Transverse colon (tissue), 4 donors: ENCODE measurements at regions not wholly inside any gene's neighbourhood (a gene's known extent, or its start where the extent isn't known, plus 50 kb on each side); places are given as distances from the start of the nearest gene placed in this dataset.

Experiments used
- DNase-seq: peaks from one replicate; pipeline ENCODE4 v3.0.0-alpha.2; 2019
- H3K27ac ChIP-seq, 4 donors: fragments of 200-600 bp; sonication (generic); 2 replicates each; pipeline ENCODE4 v1.5.1; 2016 to 2018; ENCODE audit warnings: inconsistent platforms in 4 of 4
- H3K27me3 ChIP-seq: fragments of 200-600 bp; sonication (generic); 2 replicates; pipeline ENCODE4 v1.5.1; 2017; ENCODE audit warnings: inconsistent platforms
- H3K36me3 ChIP-seq, 4 donors: fragments of 200-600 bp; sonication (generic); 2 replicates each; pipeline ENCODE4 v1.5.1; 2017 to 2019; ENCODE audit warnings: inconsistent platforms in 4 of 4
- H3K4me1 ChIP-seq, 4 donors: fragments of 200-600 bp; sonication (generic); 2 replicates each; pipeline ENCODE4 v1.5.1; 2017 to 2020; ENCODE audit warnings: inconsistent platforms in 4 of 4
- H3K4me3 ChIP-seq, 4 donors: fragments of 200-600 bp; sonication (generic); 1 replicate in 1 of 4; 2 replicates in 3 of 4; pipeline versions ENCODE4 v1.5.1 to v1.6.1; 2017 to 2019; ENCODE audit warnings: inconsistent platforms in 4 of 4
- H3K9me3 ChIP-seq, 2 donors: fragments of 200-600 bp; sonication (generic); 2 replicates each; pipeline ENCODE4 v1.5.1; 2017 to 2019; ENCODE audit warnings: inconsistent platforms in 2 of 2
- EP300 ChIP-seq: sonication (generic); formaldehyde crosslinking; IDR thresholded peaks from one replicate; pipeline ENCODE4 v1.6.1; 2017; ENCODE audit warnings: antibody characterized with exemption, low read depth
- POLR2A ChIP-seq: fragments of 450-650 bp; IDR thresholded peaks from one replicate; pipeline ENCODE4 v1.6.1; 2016; ENCODE audit warnings: antibody characterized with exemption, mild to moderate bottlenecking, moderate library complexity
- POLR2AphosphoS5 ChIP-seq, 3 donors: sonication (generic); formaldehyde crosslinking; IDR thresholded peaks; one replicate each; pipeline ENCODE4 v1.6.1; 2016; ENCODE audit warnings: antibody characterized with exemption in 3 of 3
- WGBS, 2 donors: methylation state at CpG; one replicate each; pipeline ENCODE4 v1.1.5; 2018; ENCODE audit warnings: low coverage in 1 of 2; 5-methylcytosine and 5-hydroxymethylcytosine counted together
- in situ Hi-C, 4 donors: fragments of 200-750 bp; cut with MboI; loops; one replicate each; pipeline versions ENCODE4 v1.15.0 to v1.15.1; 2017; ENCODE audit warnings: low sequenced_read_pairs in 3 of 4, low pct_ligation_motif_present in 1 of 4, low pct_unique_long_range_greater_than_20kb in 1 of 4
- intact Hi-C: fragments of 100-400 bp; cut with DNase I; formaldehyde crosslinking; loops from one replicate; pipeline ENCODE4 v1.15.1; 2023; ENCODE audit warnings: low total_unique reads
- TF ChIP-seq, protein P1 (sequence below), 5 experiments: fragments of 200-600 bp in 3 of 5; fragments of 450-650 bp in 2 of 5; sonication (generic) in 3 of 5; IDR thresholded peaks; 1 replicate in 2 of 5; 2 replicates in 3 of 5; pipeline ENCODE4 v1.5.1; 2016 to 2017; ENCODE audit warnings: antibody characterized with exemption in 5 of 5, inconsistent platforms in 3 of 5, mild to moderate bottlenecking in 2 of 5, moderate library complexity in 1 of 5

DNA sequence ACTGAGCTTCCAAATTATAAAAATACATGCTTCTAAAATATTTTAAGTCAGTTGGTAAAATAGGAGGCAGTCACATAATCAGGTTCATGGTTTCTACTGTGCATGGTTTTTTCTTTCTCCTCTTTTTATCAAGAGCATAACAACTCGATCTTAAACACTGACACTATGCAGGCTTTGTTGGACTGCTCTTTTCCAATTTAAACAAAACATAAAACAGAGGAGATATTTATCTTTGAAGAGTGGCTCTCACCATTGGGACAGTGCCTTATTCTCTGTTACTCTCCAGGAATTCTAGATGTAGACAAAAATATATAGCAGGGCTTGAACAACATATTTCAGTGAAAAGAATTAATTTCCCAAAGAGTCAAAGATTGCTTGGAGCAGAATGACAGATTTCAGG lies 883.5 kb upstream of the ADGRL2 start:
- in situ Hi-C loops (no loop called here), intact Hi-C loops (no loop called here)
- Histone ChIP-seq H3K4me3 (no peak overlapping the region), H3K27ac (no peak overlapping the region), H3K9me3 (no peaks in the 10 kb centered on the region), H3K4me1 (peaks cover 0 to 8% (median 0%) of the 10 kb centered on the region in 4 donors), H3K36me3 (no peaks in the 10 kb centered on the region), H3K27me3 (no peaks in the 10 kb centered on the region)
- DNase-seq, result no peak
- 14 to 15% methylated on average over 1 of the region's 1 CpG for WGBS, 2 donors
- TF ChIP-seq POLR2A, result no peak
- peak in 1 of 3 donors; percentile 58 for TF ChIP-seq POLR2AphosphoS5 (IDR thresholded peaks at IDR 0.05)

DNA sequence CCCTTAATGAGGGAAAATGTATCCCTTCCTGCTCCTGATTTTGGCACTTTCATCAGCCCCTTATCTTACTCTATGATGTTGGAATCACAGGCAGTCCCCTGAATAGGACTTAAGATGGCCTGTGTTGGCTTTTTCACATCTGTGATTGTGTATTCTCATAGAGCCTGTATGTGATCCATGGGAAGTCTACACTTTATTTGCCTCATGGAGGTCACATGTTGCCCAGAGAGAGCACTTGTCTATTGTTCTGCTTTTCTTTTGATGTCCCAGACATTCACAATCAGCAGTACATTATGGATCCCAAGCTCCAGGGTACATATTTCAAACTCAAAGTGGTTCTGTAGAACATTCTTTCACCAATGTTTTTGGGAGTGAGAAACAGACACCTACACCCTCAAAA lies 885.2 kb upstream of the ADGRL2 start:
- Histone ChIP-seq H3K36me3 (no peaks in the 10 kb centered on the region), H3K9me3 (no peaks in the 10 kb centered on the region), H3K4me1 (peaks cover 0 to 8% (median 0%) of the 10 kb centered on the region in 4 donors), H3K4me3 (no peak overlapping the region), H3K27me3 (no peaks in the 10 kb centered on the region), H3K27ac (no peak overlapping the region)
- no peak for DNase-seq
- intact Hi-C loops (no loop called here), in situ Hi-C loops (no loop called here)
- TF ChIP-seq POLR2AphosphoS5 (IDR thresholded peaks at IDR 0.05) (no peak), POLR2A (no peak), EP300 (no peak)
- TF ChIP-seq, protein P1, sequence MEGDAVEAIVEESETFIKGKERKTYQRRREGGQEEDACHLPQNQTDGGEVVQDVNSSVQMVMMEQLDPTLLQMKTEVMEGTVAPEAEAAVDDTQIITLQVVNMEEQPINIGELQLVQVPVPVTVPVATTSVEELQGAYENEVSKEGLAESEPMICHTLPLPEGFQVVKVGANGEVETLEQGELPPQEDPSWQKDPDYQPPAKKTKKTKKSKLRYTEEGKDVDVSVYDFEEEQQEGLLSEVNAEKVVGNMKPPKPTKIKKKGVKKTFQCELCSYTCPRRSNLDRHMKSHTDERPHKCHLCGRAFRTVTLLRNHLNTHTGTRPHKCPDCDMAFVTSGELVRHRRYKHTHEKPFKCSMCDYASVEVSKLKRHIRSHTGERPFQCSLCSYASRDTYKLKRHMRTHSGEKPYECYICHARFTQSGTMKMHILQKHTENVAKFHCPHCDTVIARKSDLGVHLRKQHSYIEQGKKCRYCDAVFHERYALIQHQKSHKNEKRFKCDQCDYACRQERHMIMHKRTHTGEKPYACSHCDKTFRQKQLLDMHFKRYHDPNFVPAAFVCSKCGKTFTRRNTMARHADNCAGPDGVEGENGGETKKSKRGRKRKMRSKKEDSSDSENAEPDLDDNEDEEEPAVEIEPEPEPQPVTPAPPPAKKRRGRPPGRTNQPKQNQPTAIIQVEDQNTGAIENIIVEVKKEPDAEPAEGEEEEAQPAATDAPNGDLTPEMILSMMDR (IDR thresholded peaks at IDR 0.05), result no peak

DNA sequence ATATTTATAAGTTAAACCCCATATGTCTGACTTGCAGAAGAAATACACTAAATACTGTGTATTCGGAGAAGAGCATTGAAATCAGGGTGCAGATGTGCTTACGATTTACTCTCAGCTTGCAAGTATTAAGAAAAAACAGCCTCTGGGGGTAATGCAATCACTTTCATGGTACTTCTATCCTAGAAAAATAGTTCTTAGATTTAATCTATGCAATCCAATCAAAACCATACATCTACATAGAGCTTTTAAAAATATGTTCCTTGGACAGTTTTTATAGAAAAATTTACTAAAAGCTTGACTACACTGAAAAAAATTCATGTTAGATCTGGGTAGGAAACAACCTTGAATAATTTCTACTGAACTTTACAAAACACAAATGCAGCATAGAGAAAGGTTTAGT lies 890.3 kb upstream of the ADGRL2 start:
- Histone ChIP-seq H3K4me1 (no peaks in the 10 kb centered on the region), H3K4me3 (no peak overlapping the region), H3K27me3 (no peaks in the 10 kb centered on the region), H3K9me3 (no peaks in the 10 kb centered on the region), H3K27ac (no peak overlapping the region), H3K36me3 (no peaks in the 10 kb centered on the region)
- TF ChIP-seq POLR2A, result no peak
- TF ChIP-seq, protein P1 (IDR thresholded peaks at IDR 0.05), result no peak
- TF ChIP-seq EP300, result no peak
- TF ChIP-seq POLR2AphosphoS5 (IDR thresholded peaks at IDR 0.05), result no peak
- in situ Hi-C loops, result no loop called here
- intact Hi-C loops, result no loop called here
- no peak for DNase-seq
- WGBS, 2 donors, result 75 to 90% methylated on average over 2 of the region's 2 CpGs

DNA sequence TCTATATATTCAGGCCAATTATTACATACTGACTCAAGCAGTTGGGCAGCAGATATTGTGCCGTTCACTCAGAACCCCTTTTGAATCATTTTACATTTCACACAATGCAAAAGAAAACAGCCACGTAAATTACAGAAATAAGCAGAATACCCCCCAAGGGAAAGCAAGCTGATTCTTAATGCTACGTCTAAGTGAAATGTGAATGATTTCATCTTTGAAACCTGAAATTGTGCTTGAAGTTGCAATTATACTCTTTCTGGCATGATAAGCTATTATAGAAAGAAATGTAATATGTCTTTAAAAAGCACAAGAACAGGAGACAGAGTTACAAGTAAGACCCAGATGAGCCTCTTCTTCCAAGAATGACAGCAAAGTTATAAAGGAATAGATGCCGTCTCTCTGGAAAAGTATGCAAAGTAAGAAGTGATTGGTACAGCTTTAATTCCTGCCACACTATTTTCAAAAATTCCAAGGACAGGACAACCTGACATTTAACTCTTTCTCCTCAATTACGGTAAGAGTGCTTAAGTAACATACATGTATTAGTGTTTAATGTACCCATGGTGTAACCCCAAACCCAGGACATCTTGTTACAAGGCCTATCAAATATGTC lies 891.5 kb upstream of the ADGRL2 start:
- no peaks in the 10 kb centered on the region for H3K9me3 ChIP-seq
- TF ChIP-seq, protein P1 (IDR thresholded peaks at IDR 0.05), result no peak
- no peak for TF ChIP-seq EP300
- no peak for TF ChIP-seq POLR2A
- TF ChIP-seq POLR2AphosphoS5 (IDR thresholded peaks at IDR 0.05), result no peak
- no peak for DNase-seq
- H3K27ac ChIP-seq, result no peak overlapping the region
- in situ Hi-C loops, result no loop called here
- no peaks in the 10 kb centered on the region for H3K27me3 ChIP-seq
- H3K4me3 ChIP-seq, result no peak overlapping the region
- WGBS, 2 donors, result 78% methylated on average over 5 of the region's 5 CpGs
- intact Hi-C loops, result no loop called here
- no peaks in the 10 kb centered on the region for H3K4me1 ChIP-seq
- no peaks in the 10 kb centered on the region for H3K36me3 ChIP-seq

DNA sequence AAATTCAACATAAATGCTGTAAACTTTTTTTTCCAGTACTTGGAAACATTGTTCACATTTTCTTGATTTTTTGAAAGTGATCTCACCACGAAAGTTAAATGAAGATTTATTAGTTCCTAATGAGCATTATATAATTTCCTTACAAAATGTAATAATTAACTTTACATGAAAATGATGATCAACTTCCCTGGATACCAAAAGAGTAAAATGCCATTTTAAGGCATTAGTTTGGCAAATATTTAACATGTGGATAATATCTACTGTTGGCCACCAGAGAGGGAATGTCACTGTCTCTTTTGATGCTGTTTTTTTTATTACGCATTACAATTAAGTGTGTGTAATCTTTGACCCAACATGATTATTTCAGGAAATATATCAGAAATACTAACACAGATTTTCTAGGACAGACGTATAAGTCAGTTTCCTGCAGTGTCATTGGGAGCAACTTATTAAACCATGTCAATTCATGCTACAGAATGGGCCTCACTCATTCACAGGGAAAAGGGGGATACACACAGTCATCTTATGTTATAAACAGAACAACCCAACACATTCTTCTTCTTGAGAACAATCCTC lies 903.9 kb upstream of the ADGRL2 start:
- H3K27me3 ChIP-seq, result no peaks in the 10 kb centered on the region
- H3K36me3 ChIP-seq, result no peaks in the 10 kb centered on the region
- WGBS, 2 donors, result 69 to 80% methylated on average over 3 of the region's 3 CpGs
- intact Hi-C loops (no loop called here), in situ Hi-C loops (no loop called here)
- TF ChIP-seq, protein P1 (IDR thresholded peaks at IDR 0.05), result no peak
- TF ChIP-seq POLR2AphosphoS5 (IDR thresholded peaks at IDR 0.05) (no peak), EP300 (no peak), POLR2A (no peak)
- no peak overlapping the region for H3K27ac ChIP-seq
- no peak for DNase-seq
- no peaks in the 10 kb centered on the region for H3K9me3 ChIP-seq
- H3K4me1 ChIP-seq, result peaks cover 0 to 8% (median 0%) of the 10 kb centered on the region in 4 donors
- H3K4me3 ChIP-seq, result no peak overlapping the region
